ENCODE measurements at regions not wholly inside any gene's neighbourhood (a gene's known extent, or its start where the extent isn't known, plus 50 kb on each side); places are given as distances from the start of the nearest gene placed in this dataset.

GRCh38 chr4:128566693-128567092 lies 242.8 kb upstream of the JADE1 start:
- peak; percentile 26 to 28 for DNase-seq (ENCODE audit: low read depth in 2 of 2)

- DNase-seq (ENCODE audit: low read depth in 2 of 2): peak; percentile 60 to 66
Measured at GRCh38 chr4:128565565-128566186, 243.8 kb upstream of the JADE1 start.

DNA sequence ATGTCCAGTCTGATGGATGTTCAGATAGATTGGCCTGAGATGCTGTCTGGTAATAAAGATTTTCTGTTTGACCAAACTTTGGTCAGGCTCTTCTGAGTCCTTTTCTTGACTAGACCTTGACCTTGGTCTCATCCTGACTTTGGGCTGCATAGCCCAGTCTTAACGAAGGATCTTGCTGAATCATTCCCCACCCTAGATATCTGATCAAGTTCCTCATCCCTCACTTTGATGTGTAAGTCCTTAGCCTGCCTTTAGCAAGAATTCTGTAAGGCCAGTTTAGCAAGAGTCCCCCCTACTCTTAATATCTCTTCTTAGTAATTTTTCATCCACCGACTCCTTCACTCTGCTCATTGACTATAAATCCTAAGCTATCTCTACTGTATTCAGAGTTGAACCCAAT lies 244.4 kb upstream of the JADE1 start:
- DNase-seq (ENCODE audit: low read depth in 2 of 2): no peak

GRCh38 chr4:128564081-128564630 lies 245.3 kb upstream of the JADE1 start:
- no peak for DNase-seq (ENCODE audit: low read depth in 2 of 2)

DNA sequence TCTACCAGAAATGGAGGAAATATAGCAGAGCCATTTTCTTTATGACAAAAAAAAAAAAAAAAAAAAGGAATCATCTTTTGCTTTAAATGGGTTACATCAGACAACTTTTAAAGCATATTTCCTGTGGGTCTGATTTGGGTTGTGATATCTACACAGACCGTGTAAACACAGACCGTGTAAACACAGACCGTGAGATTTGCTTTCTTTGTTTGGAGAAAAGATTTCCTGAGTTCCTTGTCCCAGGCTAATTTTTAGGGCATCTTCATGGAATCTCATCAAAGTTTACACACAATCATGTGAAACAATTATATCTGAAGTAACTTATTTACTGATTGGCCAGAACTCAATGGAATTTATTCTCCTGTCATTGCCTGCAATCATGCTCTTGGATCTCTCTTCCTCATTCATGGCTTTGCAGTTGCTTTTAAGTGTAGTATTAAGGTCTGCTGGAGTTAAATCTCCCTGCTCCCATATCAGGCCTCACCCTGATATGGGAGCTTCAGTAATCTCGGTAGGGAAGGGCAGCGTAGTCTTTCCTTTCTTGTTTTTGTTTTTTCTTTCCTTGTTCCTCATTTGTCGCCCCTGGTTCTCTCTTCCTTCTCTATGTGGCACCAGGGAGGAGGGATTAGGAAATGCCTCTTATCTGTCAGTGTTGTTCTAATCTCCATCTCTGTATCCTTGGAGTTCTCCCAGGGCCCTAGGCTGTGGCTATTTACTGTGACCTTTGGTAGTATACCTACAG lies 248.6 kb upstream of the JADE1 start:
- DNase-seq (ENCODE audit: low read depth in 2 of 2): peak in 1 of 2 donors; percentile 78

DNA sequence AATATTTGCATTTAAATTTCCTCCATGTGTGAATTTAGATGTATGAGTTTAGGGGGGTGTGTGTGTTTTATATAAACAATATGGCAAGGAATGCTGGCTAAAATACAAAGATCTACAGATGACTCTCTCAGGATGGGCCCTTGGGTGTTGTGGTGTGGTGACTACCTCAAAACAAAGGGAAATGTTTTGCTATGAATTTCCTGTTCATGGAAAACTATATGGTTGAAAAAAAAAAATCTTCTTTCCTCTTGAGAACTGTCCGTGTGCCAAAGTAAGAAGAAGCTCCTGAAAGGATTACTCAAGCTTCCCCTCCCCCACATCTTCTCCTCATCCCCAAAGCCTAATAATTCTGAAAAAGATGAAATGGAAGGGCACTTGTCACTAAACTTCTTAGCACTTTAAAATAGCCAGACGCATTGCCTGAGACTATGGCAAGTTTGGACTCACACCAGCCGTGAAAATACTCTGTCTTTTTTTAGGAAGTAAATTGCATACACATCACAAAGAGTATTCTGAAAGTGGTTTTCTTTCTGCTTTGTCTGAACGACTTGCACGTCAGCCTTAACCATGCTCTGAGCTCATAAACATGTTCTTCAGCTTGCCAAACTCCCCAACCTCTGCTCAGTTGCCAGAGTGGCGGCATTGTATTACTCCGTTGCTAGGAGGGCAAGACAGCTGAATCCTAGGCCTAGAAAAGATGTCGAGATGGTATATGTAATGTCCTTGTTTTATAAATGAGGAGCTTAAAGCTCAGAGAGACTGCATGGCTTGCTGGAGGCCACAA lies 250.4 kb upstream of the JADE1 start:
- peak in 1 of 2 donors; percentile 88 for DNase-seq (ENCODE audit: low read depth in 2 of 2)

DNA sequence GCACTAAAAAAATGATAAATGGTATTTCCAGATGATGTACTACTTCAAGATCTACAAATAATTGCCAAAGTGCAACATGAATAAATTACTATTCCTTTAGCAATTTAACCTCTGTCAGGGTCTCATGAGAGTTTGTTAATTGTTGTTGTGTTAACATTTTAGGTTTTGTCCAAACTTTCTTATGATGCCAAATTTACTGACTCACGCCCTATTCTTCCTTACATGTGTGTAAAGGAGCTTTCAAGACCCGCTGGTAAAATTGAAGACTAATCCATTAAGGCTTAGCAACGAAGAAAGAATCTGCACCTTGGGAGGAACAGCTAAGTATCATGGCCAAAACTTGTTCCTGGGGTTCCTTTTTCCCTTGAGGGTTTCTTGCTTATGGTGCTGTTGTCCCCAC lies 252.7 kb upstream of the JADE1 start:
- DNase-seq (ENCODE audit: low read depth in 2 of 2): no peak

DNA sequence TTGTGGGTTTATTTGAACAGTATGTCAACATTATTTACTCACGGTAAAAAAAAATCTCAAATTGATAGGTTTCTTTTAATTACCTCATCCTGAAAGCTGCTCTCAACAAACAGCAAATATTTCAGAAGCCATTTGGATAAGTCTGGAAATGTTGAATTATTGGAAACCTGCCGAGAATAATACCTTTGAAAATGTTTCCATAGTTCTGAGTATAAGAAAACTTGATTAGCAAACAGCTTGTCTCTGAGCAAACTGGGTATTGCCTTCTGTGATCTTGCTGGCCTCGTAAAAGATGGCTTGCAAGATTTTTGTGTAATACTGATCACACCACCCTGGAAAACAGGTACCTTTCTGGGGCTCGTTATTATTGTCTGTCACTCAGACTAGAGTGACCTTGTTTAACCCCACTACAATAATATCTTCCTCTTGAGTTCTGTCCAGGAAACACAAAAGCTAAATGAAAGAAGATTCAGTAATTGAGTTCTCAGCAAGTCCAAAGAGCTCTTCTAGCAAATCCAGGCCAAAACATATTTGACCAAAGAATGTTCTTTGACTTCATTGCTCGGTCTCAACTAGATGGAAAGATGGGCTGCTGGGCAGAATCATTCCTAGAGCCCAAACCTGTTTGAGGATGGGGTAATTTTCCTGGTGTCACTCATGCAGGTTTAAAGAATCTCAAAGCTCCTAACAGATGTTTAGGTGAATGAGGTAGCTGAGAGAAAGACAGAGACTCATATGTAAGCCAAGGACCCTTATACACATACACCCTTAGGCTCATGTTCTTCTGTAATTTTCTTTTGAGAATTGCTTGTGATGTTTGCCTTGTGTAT lies 255.6 kb upstream of the JADE1 start:
- DNase-seq (ENCODE audit: low read depth in 2 of 2): peak in 1 of 2 donors; percentile 34

GRCh38 chr4:128552586-128552907 lies 257.0 kb upstream of the JADE1 start:
- DNase-seq (ENCODE audit: low read depth in 2 of 2): no peak

GRCh38 chr4:128551280-128551679 lies 258.2 kb upstream of the JADE1 start:
- DNase-seq (ENCODE audit: low read depth in 2 of 2): no peak

GRCh38 chr4:128550060-128550459 lies 259.4 kb upstream of the JADE1 start:
- DNase-seq (ENCODE audit: low read depth in 2 of 2): no peak

DNA sequence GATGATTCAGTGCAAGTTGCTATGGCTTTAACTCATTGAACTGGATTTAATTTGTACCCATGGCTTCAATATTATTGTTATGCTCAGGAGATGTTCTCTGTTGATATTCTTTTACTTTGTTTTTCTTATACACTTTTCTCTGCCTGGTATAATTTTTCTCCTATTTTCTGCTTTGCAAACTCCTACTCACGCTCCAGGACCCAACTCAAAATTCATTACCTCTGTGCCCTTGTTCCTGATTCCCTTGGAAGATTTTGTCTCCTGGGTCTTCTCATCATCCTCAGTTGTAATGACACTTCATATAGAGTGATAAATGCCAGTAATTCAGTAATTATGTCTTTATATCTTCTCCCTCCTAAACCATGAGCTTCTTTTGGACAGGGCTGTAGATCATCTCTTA lies 259.9 kb upstream of the JADE1 start:
- DNase-seq (ENCODE audit: low read depth in 2 of 2): no peak

DNA sequence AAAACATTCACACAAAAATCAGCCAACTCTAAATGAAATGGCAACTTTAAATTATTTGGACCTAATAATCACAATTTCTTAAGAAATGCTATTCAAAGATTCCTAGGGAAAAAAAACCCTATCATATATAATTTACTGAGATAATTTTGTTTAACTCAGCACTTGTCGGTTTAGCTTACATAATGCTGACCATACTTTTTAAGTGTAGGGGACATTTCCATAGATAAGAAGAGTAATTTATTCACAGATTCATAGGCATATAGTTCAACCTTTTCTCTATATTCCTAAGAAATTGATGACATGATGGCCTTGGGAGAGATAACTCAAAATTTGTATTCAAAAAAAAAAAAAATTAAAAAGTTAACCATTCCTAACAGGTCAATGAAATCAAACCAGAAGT lies 260.8 kb upstream of the PGRMC2 start:
- DNase-seq (ENCODE audit: low read depth in 2 of 2): no peak

- no peak for DNase-seq (ENCODE audit: low read depth in 2 of 2)
Measured at GRCh38 chr4:128544272-128544671, 256.7 kb upstream of the PGRMC2 start.

- no peak for DNase-seq (ENCODE audit: low read depth in 2 of 2)
Measured at GRCh38 chr4:128543696-128544095, 256.1 kb upstream of the PGRMC2 start.

- DNase-seq (ENCODE audit: low read depth in 2 of 2): no peak
Measured at GRCh38 chr4:128542047-128542446, 254.4 kb upstream of the PGRMC2 start.

GRCh38 chr4:128540122-128540521 lies 252.5 kb upstream of the PGRMC2 start:
- no peak for DNase-seq (ENCODE audit: low read depth in 2 of 2)

DNA sequence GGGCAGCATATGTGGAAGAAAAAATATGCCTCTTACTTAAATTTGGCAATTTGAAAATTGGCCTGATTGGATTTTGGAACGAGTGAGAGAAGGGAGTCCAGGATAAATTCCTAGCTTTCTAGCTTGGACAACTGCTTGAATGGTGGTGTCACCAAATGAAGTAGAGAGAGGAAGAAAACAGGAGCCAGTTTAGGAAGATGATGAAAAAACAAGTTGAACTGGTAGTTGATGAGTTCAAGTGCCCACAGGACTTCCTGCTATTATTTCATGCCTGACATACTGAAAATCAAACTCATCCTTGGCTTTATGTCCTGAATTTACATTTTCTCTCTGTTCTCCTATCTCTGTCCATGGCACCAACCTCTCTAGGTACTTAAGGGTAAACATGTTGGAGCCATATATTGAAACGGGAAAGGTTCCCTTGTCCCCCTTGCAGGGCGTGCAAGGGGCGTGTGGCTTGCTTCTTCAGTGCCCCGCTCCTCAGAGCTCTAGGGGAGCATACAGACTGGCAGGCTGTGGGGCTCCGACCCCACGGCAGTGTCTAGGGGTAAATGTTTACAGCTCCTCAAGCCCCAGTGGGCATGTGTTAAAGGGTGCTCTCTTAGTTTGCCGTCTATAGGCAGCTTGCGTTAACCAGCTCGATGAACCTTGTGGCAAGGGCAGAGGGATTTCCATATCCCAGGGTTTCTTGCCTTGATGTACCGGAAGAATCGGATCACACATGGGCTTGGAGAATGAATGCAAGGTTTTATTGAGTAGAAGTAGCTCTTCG lies 250.7 kb upstream of the PGRMC2 start:
- no peak for DNase-seq (ENCODE audit: low read depth in 2 of 2)

DNA sequence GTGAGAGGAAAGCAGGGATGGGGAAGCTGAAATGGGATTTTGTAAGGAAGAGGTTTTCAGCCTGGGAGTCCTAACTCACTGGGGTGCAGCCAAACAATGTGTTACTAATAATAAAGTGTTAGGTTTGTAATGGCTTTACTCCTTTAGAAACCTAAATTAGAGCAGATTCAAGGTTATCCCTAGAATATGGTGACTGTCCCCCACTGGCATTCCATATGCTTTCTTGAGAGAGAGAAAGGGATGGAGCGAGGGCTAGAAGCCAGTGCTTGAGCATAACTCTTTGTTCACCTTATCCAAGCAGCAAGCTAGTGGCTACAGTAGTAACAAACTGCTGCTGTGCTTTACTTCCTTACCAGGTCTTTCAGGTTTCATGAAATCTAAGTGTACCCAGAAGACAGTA lies 249.1 kb upstream of the PGRMC2 start:
- DNase-seq (ENCODE audit: low read depth in 2 of 2): no peak

DNA sequence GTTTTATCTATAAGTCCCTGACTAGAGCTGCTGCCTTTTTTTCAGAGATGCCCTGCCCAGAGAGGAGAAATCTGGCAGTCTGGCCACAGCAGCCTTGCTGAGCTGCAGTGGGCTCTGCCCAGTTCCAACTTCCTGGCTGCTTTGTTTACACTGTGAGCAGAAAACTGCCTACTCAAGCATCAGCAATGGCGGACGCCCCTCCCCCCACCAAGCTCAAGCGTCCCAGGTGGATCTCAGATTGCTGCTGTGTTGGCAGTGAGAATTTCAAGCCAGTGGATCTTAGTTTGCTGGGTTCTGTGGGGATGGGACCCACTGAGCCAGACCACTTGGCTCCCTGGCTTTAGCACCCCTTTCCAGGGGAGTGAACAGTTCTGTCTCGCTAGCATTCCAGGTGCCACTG lies 247.9 kb upstream of the PGRMC2 start:
- peak in 1 of 2 donors; percentile 21 for DNase-seq (ENCODE audit: low read depth in 2 of 2)
